ENCODE measurements at regions not wholly inside any gene's neighbourhood (a gene's known extent, or its start where the extent isn't known, plus 50 kb on each side); places are given as distances from the start of the nearest gene placed in this dataset.
A peak's percentile ranks its signal among the peaks of the same experiment; 100 is the strongest.

GRCh38 chr14:84445486-84445885 lies 1084.5 kb upstream of the FLRT2 start:
- Histone ChIP-seq H3K4me1 (ENCODE audit: control insufficient read depth, insufficient read depth, low read length) (no peaks in the 10 kb centered on the region), H3K27me3 (replicated peaks; ENCODE audit: control insufficient read depth, insufficient read depth, low read length) (no peaks in the 10 kb centered on the region), H3K9ac (ENCODE audit: low read length) (no peak overlapping the region), H3K36me3 (ENCODE audit: control insufficient read depth, insufficient read depth, low read length, severe bottlenecking) (no peaks in the 10 kb centered on the region), H3K9me3 (ENCODE audit: control insufficient read depth, low read length) (no peaks in the 10 kb centered on the region), H3K4me3 (ENCODE audit: low read length) (no peak overlapping the region)
- DNase-seq (ENCODE audit: low read depth), result no peak

- no peak overlapping the region for H3K4me3 ChIP-seq (ENCODE audit: low read length)
- H3K4me1 ChIP-seq (ENCODE audit: control insufficient read depth, insufficient read depth, low read length), result no peaks in the 10 kb centered on the region
- H3K27me3 ChIP-seq (replicated peaks; ENCODE audit: control insufficient read depth, insufficient read depth, low read length), result no peaks in the 10 kb centered on the region
- H3K36me3 ChIP-seq (ENCODE audit: control insufficient read depth, insufficient read depth, low read length, severe bottlenecking), result no peaks in the 10 kb centered on the region
- H3K9ac ChIP-seq (ENCODE audit: low read length), result no peak overlapping the region
- DNase-seq (ENCODE audit: low read depth), result no peak
- H3K9me3 ChIP-seq (ENCODE audit: control insufficient read depth, low read length), result no peaks in the 10 kb centered on the region
Observed at GRCh38 chr14:84446250-84446649, 1083.7 kb upstream of the FLRT2 start.

DNA sequence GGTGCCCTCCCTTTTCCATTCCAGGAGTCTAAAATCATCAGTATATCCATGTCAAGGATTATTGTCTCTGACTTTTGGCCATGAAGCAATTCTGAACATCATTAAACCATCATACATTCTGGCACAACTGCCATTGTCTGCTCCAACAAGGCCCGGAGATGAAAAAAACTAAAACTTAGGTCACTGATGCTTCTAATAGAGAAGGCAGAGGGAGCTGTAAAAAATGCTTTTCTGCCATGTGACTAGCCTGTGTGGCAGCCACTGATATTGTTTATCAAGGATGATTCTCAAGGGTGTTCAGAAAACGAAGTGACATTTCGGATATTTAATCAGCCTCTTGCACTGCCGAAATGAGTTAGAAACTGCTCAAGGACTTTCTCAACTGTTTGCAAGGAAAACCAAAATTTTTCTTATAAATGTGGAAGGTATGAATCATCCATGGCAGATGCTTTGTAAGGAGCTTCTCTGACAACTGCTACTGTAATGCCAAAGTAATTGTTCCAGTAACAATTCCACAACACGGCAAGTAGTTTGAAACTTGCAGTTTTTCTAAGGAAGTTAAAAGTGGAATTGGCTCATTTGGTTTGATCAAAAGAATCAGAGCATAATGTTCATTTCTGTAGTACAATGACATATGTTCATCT lies 1076.5 kb upstream of the FLRT2 start:
- H3K9ac ChIP-seq (ENCODE audit: low read length), result no peak overlapping the region
- H3K9me3 ChIP-seq (ENCODE audit: control insufficient read depth, low read length), result no peaks in the 10 kb centered on the region
- peak; percentile 54 for DNase-seq (ENCODE audit: low read depth)
- H3K4me1 ChIP-seq (ENCODE audit: control insufficient read depth, insufficient read depth, low read length), result peaks cover 6% of the 10 kb centered on the region
- no peaks in the 10 kb centered on the region for H3K36me3 ChIP-seq (ENCODE audit: control insufficient read depth, insufficient read depth, low read length, severe bottlenecking)
- H3K4me3 ChIP-seq (ENCODE audit: low read length), result peak overlapping the region; percentile 48
- H3K27me3 ChIP-seq (replicated peaks; ENCODE audit: control insufficient read depth, insufficient read depth, low read length), result no peaks in the 10 kb centered on the region

DNA sequence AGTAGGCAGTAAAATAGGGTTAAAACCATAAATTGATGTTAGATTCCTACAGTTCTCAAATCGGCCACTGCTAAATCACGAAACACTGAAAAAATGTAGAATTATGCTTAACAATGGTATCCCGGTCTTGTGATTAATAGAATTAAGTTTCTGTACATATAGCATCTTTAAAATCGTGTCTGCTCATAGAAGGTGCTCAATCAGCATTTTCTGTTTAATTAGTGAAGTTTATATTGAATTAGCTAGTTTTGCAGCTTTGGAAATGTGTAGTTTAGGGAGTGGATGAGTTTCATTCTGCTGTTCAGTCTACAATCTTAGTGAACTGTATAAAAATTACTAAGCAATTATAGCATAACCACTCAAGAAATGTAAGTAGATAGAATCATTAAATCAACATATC lies 1075.8 kb upstream of the FLRT2 start:
- no peak for DNase-seq (ENCODE audit: low read depth)
- Histone ChIP-seq H3K4me1 (ENCODE audit: control insufficient read depth, insufficient read depth, low read length) (peaks cover 6% of the 10 kb centered on the region), H3K4me3 (ENCODE audit: low read length) (no peak overlapping the region), H3K9me3 (ENCODE audit: control insufficient read depth, low read length) (no peaks in the 10 kb centered on the region), H3K27me3 (replicated peaks; ENCODE audit: control insufficient read depth, insufficient read depth, low read length) (no peaks in the 10 kb centered on the region), H3K9ac (ENCODE audit: low read length) (no peak overlapping the region), H3K36me3 (ENCODE audit: control insufficient read depth, insufficient read depth, low read length, severe bottlenecking) (no peaks in the 10 kb centered on the region)

DNA sequence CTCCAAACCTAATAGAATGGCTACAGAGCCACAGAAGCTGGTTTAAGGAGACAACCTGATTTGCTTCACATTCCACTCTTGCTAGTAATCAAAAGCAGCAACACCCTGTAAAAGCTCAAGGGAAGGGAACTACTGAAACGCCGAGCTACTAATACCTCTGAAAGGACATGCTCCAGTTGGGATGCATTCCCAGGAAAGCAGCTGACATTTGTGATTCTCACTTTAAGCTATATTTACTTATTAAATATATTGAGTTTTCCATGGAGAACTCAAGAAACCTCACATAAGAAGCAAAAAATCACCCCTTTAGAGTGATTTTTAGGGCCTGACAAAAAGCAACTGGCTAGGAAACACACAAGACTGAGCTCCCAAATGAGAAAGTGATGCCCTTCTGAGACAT lies 1073.0 kb upstream of the FLRT2 start:
- no peak overlapping the region for H3K9ac ChIP-seq (ENCODE audit: low read length)
- H3K4me3 ChIP-seq (ENCODE audit: low read length), result no peak overlapping the region
- DNase-seq (ENCODE audit: low read depth), result peak; percentile 11
- H3K4me1 ChIP-seq (ENCODE audit: control insufficient read depth, insufficient read depth, low read length), result peaks cover 6% of the 10 kb centered on the region
- no peaks in the 10 kb centered on the region for H3K36me3 ChIP-seq (ENCODE audit: control insufficient read depth, insufficient read depth, low read length, severe bottlenecking)
- H3K27me3 ChIP-seq (replicated peaks; ENCODE audit: control insufficient read depth, insufficient read depth, low read length), result no peaks in the 10 kb centered on the region
- no peaks in the 10 kb centered on the region for H3K9me3 ChIP-seq (ENCODE audit: control insufficient read depth, low read length)

DNA sequence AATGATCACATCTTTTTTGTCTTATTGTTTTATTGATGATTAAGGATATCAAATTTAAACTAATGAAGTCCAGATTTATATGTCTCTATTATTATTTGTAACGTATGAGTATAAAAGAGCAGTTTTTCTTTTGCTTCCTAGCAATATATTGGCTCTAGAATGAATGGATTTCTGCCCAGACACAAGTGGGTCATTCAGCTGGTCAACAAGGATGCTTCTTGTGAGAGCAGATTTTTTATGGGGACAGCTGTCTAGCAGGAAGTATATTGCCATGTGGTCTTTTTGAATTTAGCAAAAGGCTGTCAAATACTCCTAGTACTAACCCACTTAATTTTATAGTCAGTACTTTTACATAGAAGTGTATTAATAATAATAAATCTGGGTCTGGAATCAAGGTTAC lies 1071.1 kb upstream of the FLRT2 start:
- Histone ChIP-seq H3K9me3 (ENCODE audit: control insufficient read depth, low read length) (no peaks in the 10 kb centered on the region), H3K9ac (ENCODE audit: low read length) (no peak overlapping the region), H3K4me1 (ENCODE audit: control insufficient read depth, insufficient read depth, low read length) (no peaks in the 10 kb centered on the region), H3K4me3 (ENCODE audit: low read length) (no peak overlapping the region), H3K27me3 (replicated peaks; ENCODE audit: control insufficient read depth, insufficient read depth, low read length) (no peaks in the 10 kb centered on the region), H3K36me3 (ENCODE audit: control insufficient read depth, insufficient read depth, low read length, severe bottlenecking) (no peaks in the 10 kb centered on the region)
- DNase-seq (ENCODE audit: low read depth), result no peak

GRCh38 chr14:84465880-84466279 lies 1064.1 kb upstream of the FLRT2 start:
- H3K4me3 ChIP-seq (ENCODE audit: low read length), result no peak overlapping the region

GRCh38 chr14:84468153-84468552 lies 1061.8 kb upstream of the FLRT2 start:
- H3K9ac ChIP-seq (ENCODE audit: low read length), result no peak overlapping the region
- no peaks in the 10 kb centered on the region for H3K36me3 ChIP-seq (ENCODE audit: control insufficient read depth, insufficient read depth, low read length, severe bottlenecking)
- no peaks in the 10 kb centered on the region for H3K27me3 ChIP-seq (replicated peaks; ENCODE audit: control insufficient read depth, insufficient read depth, low read length)
- no peaks in the 10 kb centered on the region for H3K4me1 ChIP-seq (ENCODE audit: control insufficient read depth, insufficient read depth, low read length)
- no peak overlapping the region for H3K4me3 ChIP-seq (ENCODE audit: low read length)
- H3K9me3 ChIP-seq (ENCODE audit: control insufficient read depth, low read length), result no peaks in the 10 kb centered on the region
- peak; percentile 62 for DNase-seq (ENCODE audit: low read depth)

More at GRCh38 chr14:84465880-84466279, 1064.1 kb upstream of the FLRT2 start:
- no peaks in the 10 kb centered on the region for H3K27me3 ChIP-seq (replicated peaks; ENCODE audit: control insufficient read depth, insufficient read depth, low read length)
- no peak overlapping the region for H3K9ac ChIP-seq (ENCODE audit: low read length)
- no peaks in the 10 kb centered on the region for H3K4me1 ChIP-seq (ENCODE audit: control insufficient read depth, insufficient read depth, low read length)
- no peaks in the 10 kb centered on the region for H3K36me3 ChIP-seq (ENCODE audit: control insufficient read depth, insufficient read depth, low read length, severe bottlenecking)
- DNase-seq (ENCODE audit: low read depth), result no peak
- H3K9me3 ChIP-seq (ENCODE audit: control insufficient read depth, low read length), result no peaks in the 10 kb centered on the region

DNA sequence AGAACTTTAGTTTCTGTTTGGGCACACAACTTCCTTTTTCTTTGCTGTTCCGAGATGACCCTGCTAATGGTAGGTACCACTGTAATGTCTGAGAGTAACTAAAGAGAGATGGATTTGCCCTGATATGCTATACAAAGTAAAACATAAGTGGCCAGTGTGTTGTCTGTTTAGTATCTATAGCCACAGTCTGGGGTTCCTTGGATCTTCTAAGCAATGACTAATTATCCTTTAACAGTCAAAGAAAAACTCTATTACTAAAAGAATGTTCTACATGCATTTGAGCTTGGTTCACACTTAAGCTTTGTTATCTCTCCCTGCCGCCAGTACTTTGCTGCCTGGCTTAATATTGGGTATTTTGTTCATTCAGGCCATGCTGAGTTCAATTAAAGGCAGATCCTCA lies 1051.9 kb upstream of the FLRT2 start:
- Histone ChIP-seq H3K9ac (ENCODE audit: low read length) (no peak overlapping the region), H3K4me3 (ENCODE audit: low read length) (no peak overlapping the region), H3K27me3 (replicated peaks; ENCODE audit: control insufficient read depth, insufficient read depth, low read length) (no peaks in the 10 kb centered on the region), H3K9me3 (ENCODE audit: control insufficient read depth, low read length) (no peaks in the 10 kb centered on the region), H3K36me3 (ENCODE audit: control insufficient read depth, insufficient read depth, low read length, severe bottlenecking) (no peaks in the 10 kb centered on the region), H3K4me1 (ENCODE audit: control insufficient read depth, insufficient read depth, low read length) (peaks cover 9% of the 10 kb centered on the region)
- no peak for DNase-seq (ENCODE audit: low read depth)

- Histone ChIP-seq H3K27me3 (replicated peaks; ENCODE audit: control insufficient read depth, insufficient read depth, low read length) (no peaks in the 10 kb centered on the region), H3K9me3 (ENCODE audit: control insufficient read depth, low read length) (no peaks in the 10 kb centered on the region), H3K9ac (ENCODE audit: low read length) (no peak overlapping the region), H3K4me1 (ENCODE audit: control insufficient read depth, insufficient read depth, low read length) (peaks cover 25% of the 10 kb centered on the region), H3K4me3 (ENCODE audit: low read length) (no peak overlapping the region), H3K36me3 (ENCODE audit: control insufficient read depth, insufficient read depth, low read length, severe bottlenecking) (no peaks in the 10 kb centered on the region)
- DNase-seq (ENCODE audit: low read depth), result peak; percentile 74
Observed at GRCh38 chr14:84482256-84483071, 1047.5 kb upstream of the FLRT2 start.

GRCh38 chr14:84483072-84483420 lies 1046.9 kb upstream of the FLRT2 start:
- H3K27me3 ChIP-seq (replicated peaks; ENCODE audit: control insufficient read depth, insufficient read depth, low read length), result no peaks in the 10 kb centered on the region
- DNase-seq (ENCODE audit: low read depth), result no peak
- H3K4me1 ChIP-seq (ENCODE audit: control insufficient read depth, insufficient read depth, low read length), result peaks cover 25% of the 10 kb centered on the region
- H3K36me3 ChIP-seq (ENCODE audit: control insufficient read depth, insufficient read depth, low read length, severe bottlenecking), result no peaks in the 10 kb centered on the region
- no peak overlapping the region for H3K4me3 ChIP-seq (ENCODE audit: low read length)
- no peak overlapping the region for H3K9ac ChIP-seq (ENCODE audit: low read length)
- H3K9me3 ChIP-seq (ENCODE audit: control insufficient read depth, low read length), result no peaks in the 10 kb centered on the region

All from adipocyte (in vitro differentiated cells).